ENCODE measurements at regions not wholly inside any gene's neighbourhood (a gene's known extent, or its start where the extent isn't known, plus 50 kb on each side); places are given as distances from the start of the nearest gene placed in this dataset.

DNA sequence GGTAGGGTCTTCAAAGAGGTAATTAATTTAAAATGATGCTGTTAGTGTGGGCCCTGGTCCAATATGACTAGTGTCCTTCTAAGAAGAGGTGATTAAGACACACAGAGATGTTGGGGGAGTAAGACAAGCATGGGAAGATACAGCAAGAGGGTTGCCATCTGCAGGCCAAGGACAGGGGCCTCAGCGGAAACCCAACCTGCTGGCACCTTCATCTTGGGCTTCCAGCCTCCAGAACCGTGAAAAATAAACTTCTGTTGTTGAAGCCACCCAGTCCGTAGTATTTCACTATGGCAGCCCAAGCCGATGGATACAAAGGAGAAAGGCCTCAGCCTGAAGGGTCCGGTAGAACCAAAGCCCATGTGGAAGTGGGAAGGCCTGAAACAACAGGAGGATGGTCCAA, 161.7 kb upstream of the UBE2E1 start:
- DNase-seq (ENCODE audit: low read depth), result no peak

DNA sequence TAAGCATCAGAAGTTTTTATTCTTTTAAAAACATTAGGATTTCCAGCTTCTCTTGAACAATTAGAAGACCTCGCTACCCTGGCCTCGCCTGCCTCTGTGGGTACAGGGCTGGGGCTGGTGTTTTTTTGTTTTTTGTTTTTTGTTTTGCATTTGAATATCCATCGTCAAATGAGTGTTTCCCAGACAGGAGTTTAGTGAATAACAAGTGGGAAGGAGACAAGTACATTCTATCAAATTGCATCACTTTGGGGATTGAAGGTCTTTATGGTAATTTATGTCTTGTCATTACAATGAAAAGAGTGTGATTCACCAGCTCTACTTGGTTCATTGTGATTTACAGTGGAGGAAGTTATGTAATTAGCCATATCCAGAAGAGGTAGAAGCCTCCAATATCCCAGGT, 161.1 kb upstream of the UBE2E1 start:
- DNase-seq (ENCODE audit: low read depth), result no peak

DNA sequence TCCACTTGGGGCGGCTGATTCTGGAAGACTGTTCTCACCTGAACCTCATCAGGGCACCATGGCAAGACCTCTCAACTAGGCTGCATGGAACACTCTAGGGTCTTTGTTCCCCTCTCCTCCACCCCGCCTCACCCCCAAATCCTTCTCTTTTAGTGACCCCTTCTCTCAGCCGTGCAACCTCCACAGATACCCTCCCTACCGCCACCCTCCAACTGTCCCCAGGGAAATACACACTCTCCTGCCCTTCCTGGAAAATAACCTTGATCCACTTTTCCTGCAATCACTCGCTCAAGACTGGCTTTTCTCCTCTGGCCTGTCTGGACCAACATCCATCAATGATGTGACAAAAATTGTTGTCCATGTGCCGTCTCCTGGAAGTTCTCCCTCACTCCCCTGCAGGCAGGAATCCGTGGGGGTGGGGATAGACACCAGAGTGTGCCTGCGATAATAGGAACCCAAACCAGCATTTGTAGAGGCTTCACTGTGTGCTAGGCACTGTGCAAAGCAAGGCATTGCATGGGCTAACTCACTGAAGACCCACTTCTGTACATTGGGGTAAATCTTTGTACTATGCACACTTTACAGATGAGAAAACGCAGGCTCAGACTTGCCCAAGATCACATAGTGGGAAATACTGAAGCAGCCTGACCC, 160.1 kb upstream of the UBE2E1 start:
- no peak for DNase-seq (ENCODE audit: low read depth)

DNA sequence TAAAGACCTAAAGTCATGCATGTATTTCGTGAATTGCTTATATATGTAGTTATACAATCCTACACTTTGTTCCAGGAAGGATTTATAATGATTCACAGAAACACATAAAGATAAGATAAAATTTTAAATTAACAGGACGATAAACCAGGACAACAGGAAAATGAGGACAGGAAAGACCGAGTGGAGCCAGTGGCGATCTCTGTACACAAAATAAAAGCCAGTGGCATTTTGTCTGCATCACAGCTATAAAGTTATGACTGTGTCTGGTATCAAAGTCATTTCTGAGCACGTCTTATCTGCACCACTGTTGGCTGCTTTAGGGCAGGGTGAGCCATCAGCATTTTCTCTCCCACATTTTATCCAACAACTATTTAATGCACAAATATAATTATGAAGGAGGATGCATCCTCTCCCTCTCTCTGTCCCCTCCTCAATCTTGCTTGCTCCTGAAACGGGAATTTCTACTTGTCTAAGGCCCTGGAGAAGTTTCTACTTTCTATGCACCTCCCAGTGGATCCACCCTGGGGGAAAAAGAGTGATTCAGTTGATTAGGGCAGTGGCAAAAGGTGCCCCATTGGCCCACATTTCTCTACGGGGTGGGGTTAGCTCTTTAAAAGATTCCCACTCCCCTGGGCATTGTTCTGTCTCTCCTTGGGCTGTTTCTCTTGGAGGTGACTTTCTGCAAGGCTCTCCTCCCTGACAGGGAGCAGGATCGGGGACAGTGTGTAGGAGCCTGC, 159.4 kb upstream of the UBE2E1 start:
- DNase-seq (ENCODE audit: low read depth), result no peak

DNA sequence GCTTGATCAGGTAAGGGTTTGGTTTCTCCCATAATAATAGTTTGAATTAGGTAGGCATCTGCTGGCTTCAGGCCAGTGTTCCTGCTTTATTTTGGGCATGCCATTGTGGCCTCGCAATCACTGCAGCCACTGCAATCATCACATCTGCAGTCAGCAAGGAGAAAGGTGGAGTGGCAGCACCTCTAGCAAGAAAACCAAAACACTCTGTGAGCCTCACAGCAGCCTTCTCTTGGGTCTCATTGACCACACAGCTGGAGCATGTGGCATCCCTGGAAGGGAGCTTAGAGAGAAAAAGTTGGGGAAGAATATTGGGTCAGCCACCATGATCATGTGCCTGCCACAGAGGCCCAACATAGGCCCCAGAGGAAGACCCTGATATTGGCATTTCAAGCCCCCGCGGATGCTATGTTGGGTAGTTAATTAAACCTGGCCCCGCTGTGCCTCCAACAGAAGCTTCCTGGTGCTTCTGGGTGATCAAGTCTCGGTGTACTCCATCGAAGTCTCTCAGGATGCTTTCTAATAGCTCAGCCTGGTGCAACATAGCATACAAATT, 158.0 kb upstream of the UBE2E1 start:
- no peak for DNase-seq (ENCODE audit: low read depth)

DNA sequence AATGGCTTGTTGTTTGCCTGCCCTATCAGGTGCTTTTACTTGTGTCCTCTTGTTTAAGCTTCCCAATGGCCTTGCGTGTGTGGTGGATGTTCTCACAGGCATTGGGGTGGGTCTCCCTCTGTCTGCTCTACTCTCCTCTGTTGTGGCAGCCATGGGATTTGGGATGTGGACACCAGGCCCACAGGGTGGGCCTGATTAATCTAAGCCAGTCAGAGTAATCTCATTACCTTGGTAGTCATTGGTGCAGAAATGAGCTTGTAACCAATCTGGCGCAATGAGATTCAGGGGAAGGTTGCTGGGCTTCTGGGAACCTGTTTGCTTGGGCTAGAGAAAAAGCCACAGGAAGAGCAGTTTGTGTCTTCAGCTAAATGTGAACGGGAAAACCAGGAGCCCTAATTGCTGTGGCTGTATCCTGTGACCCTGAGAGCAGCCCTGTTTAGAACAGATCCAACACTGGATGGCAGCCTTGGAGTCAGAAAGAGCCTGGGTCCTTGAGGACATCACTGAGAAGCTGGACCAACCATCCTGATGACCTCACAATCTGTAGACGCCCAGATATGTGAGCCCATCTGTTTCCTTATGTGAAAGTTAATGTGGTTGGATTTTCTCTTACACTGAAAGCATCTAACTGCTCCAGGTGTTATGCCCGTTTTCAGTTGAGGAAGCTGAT, 157.3 kb upstream of the UBE2E1 start:
- peak; percentile 37 for DNase-seq (ENCODE audit: low read depth)

DNA sequence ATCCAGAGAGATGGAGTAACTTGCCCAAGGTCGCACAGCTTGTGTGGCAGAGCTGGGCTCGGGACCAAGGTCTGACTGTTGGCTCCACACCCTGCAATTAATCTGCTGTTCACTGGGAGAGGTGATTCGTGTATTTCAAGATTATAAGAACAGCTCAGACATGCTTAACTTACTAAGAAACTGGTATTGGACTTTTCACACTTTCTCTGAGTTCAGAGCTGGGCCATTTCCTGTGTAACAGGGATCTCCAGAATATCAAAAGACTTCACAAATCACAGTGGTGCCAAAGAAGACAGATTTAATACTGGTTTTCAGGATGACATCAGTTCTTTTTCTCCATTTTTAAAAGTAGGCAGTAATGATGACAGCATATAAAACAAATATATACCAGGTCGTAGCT, 156.8 kb upstream of the UBE2E1 start:
- DNase-seq (ENCODE audit: low read depth), result no peak

DNA sequence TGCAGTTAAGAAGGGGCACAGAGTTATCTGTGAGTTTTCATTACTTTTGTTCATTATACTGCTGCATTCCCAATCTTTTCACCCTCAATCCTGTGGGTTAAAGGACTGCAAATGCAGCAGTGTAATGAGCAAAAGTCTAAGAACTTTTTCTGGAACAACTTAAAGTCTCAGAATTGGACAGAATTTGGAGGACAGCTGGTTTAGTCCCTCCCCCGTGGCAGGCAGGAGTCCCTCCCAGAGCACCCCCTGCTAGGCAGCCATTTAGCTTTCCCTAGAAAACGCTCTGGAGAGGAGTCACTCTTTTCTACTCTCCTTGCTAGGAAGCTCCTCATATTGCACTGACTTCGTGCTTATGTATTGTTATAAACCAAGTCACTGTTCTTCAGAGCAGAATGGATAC, 156.3 kb upstream of the UBE2E1 start:
- DNase-seq (ENCODE audit: low read depth), result no peak

DNA sequence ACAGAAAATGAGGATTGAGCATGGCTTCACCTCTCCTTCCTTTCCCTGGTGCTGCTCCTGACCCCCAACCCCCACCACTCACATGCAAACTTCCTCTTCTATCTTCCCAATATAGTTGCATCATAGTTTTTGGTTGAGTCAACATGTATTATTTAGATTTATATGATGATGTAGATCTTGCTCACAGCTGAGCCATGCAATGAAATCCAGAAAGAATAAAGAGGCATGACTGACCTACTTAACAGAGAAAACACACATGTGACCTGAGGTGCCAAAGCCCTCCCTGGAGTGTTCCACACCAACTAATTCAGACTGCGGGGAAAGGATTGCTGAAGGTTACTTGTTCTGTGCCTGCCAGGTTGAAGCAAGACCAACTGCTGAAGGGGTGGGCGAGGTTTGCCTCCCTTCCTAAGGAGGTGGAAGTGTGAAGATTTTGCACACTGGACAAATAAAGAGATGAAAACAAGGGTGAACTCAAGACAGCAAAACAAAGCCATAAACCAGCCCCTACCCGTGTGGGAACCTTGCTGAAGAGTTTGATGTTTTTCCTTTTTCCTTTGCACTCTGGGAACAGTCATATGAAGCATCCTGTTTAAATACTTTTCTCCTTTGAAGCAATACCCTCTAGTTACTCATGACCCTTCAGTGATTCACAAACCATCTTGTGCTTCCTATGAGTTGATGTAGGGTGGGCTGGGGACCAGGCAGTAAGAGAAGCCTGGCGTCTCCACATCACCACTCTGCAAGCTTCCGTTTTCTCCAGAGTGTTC, 155.2 kb upstream of the UBE2E1 start:
- peak; percentile 92 for DNase-seq (ENCODE audit: low read depth)

DNA sequence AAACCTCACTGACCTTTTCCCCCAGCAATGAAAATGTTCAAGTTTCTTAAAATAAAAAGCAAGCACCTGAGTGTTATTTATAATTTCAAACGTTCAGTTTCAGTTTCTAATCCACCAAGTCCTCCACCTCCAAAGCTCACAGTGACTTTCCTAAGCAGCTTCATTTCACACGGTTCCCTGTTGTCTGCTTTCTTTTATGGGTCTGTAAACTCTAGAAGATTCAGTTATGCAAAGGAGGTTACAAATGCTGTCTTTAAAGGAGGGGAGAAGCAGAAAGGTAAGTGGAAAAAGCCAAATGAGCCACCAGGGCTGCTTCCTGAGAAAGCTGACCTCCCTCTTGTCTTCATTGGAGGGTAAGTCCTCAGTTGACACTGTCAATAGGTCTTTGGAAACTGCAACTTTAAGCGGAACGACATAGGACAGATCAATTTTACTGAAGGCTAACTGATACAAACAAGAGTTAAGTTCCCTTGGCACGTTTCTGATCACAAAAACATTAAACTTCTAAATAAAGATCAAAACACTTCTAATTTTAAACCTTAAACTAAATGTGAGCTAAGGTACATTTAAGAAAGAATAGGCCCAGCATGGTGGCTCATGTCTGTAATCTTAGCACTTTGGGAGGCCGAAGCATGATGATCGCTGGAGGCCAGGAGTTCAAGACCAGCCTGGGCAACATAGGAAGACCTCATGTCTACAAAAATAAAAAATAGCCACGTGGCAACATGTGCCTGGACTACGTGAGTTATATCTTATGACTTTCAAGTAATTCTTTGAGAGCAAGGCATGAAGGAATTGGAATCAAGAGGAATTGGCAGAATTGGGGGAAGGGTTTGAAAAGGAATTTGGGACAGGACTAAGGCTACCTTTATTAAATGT, 151.9 kb upstream of the UBE2E1 start:
- DNase-seq (ENCODE audit: low read depth), result no peak

DNA sequence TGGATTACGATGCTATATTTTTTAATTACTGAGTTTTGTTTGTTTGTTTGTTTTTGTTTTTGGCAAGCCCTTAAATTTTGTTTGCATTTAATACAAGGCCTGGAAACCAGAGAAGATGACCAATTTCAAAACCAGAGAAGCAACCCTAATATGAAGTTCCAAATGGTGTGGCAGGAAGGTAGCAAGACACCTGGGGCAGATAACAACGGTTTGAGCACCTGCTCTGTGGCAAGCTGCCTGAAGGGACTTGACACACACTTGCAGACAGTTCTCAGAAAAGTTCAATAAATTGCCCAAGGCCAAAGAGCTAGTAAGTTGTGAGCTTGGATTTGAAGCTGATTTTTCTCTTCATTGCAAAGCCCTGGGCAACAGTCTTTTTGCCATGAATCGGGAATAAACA, 151.2 kb upstream of the UBE2E1 start:
- DNase-seq (ENCODE audit: low read depth), result no peak

DNA sequence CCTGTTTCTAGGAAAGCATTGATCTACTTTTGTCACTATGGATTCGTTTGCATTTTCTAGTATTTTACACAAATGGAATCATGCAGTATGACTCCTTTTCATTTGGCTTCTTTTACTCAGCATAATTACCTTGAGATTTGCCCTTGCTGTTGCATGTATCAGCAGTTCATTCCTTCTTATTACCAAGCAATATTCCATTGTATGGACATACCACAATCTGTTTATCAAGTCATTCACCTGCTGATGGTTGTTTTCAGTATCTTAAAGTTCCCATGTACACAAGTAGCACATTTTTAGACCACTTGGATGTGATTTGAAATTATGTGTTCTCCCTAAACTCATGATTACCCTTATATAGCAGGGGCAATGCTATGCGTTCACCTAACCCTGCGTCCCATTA, 150.0 kb upstream of the UBE2E1 start:
- DNase-seq (ENCODE audit: low read depth), result no peak

DNA sequence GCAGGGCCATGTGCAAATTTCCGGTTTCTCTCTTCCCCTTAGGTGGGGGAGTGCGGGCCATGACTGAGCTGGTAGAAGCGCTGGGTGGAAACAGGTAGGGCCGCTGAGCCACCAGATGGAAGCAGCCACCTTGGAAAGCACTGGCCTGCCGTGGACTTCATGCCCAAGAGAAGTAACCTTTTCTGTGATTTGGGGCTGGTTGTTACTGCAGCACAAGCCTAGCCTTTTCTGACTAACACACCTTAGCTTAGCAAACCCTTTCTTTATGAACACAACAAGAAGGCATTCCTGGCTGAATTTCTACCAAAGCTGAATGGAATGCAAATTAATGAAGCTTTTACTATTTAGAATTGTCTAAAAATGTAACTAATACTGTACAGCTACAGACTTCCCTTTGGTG, 149.6 kb upstream of the UBE2E1 start:
- no peak for DNase-seq (ENCODE audit: low read depth)

DNA sequence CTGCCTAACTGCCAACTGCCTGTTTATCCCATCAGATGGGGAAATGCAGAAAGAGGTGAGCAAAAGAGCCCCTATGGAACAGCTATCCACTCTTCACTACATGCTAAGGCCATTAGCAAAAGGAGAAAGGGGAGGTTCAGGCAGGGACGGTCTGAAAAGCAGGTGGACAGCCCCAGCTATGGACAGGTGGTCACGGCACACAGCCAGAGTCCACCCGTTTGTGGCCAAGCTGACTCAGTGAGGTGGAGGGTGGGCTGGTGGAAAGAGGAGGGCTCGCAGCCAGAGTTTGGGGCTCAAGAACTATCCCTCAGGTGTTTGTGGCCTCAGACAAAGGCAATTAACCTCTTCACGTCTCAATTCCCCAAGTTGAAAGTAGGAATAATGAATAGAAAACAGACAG, 148.9 kb upstream of the UBE2E1 start:
- no peak for DNase-seq (ENCODE audit: low read depth)

DNA sequence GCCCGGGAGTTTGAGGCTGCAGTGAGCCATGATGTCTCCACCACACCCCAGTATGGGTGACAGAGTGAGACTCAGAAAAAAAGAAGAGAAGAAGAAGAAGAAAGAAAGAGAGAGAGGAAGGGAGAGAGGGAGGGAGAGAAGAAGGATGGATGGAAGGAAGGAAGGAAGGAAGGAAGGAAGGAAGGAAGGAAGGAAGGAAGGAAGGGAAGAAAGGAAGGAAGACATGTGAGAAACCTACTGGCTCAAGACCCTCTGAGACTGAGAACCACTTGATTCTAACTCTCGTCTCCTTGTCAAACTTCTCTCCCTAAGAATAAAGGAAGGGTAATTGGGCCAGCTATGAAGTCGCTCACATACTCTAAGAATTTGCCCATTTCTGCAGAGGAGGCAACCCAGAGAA, 148.1 kb upstream of the UBE2E1 start:
- DNase-seq (ENCODE audit: low read depth), result no peak

DNA sequence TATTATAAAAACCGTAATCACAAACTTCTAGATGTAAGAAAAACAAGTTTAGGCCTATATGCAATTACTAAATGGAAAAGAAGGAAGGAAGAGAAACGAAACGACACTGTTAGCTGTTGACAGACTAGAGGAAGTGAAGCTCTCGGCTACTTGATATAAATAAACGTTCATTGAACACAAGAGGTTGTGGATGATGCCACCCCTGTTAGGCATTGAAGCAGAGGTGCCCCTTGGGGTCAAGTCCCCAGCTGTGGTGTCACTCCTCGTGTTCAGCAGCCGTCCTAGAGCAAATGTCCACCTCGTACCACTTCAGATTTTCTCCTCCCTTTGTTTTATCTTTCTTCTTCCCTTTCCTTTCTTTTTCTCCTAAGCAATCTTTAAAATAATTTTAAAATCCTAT, 146.5 kb upstream of the UBE2E1 start:
- DNase-seq (ENCODE audit: low read depth), result no peak

DNA sequence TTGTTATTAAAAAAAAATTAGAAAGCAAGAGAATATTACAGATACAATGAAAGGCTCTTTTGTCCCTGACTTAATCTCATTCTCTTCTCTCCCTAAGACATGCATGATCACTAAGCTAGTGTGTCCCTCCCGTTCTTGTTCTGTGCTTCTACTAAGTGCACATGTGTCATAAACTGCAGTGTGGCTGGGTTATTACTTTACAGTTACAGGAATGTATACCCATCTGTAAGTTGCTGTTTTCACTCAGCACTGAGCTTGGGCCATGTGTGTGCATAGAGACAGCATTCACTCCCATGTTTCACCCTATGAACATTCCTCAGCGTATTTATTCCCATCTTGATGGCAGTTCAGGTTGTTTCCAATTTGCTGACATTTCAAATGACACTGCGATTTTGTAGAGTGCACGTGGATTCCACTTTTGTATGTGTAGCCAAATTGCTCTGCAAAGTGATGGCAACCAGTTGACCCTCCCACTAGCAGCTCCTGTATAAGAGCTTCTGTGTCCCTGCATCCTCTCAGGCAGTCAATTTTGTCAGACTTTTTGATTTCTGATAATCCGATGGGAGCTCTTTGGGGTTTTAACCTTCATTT, 145.8 kb upstream of the UBE2E1 start:
- no peak for DNase-seq (ENCODE audit: low read depth)

DNA sequence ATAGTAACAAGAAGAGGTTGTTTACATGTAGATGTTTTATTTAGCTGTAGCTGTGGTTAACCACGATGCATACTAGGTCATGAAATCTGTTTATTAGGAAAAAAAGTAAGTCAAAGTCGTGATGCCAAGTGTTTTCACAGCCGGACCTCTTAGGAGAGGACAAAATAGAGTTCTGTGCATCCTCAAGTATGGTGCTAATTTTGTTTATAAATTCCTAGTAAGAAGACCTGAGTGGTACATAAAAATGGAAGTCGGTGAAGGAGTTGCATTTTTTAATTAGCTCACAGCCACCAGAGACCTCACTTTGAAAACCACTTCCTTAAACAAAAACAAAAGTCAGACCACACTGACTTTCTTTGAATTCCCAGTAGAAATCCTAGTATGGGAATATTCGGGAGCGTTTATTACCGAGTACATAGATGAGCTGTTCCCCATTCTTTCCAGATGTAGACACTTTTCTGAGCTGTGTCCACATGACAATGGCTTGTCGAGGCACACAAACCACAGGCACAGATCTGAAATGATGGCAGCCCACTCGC, 143.6 kb upstream of the UBE2E1 start:
- no peak for DNase-seq (ENCODE audit: low read depth)

DNA sequence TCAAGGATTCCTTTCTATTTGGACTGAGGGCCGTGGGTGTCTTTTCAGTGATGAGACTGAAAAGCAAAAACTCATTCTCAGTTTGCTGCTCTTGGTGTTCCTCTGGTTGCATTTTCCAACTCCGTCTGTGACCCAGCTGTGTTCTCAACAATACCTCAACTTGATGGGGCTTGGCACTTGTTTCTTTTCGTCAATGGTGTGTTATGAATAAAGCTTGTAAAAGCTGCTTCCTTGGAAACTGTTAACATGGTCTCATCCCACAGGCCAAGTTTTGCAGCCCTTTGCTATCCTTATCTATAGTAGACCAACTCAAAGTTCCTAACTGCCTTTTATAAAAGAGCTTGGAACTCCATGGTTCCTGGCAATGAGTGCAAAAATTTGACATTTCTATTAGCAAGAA, 142.5 kb upstream of the UBE2E1 start:
- DNase-seq (ENCODE audit: low read depth), result no peak

DNA sequence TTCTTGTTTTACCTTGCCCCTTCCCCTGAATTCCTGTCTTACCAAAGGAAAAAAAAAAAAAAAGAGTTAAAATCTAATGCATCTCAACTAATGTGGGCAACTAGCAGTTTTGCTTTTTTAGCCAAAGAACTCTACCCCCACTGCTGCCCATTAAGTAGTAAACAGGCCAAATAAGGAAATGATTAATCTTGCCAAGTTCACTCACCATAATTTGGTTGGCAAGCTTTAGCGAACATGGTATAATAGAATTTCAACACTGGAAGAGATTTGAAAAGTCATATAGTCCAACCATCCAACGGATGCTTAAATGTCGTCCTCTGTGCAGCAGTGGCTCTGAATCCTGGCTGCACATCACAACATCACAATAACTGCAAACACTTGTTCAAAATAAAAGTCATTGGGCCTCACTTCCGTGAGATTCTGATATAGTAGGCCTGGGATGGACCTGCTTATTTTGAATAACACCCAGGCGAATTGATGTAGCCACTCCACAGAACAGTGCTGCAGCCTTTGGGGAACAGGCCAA, 142.0 kb upstream of the UBE2E1 start:
- no peak for DNase-seq (ENCODE audit: low read depth)

Measured in HT1080 (cell line).